ENCODE measurements at regions not wholly inside any gene's neighbourhood (a gene's known extent, or its start where the extent isn't known, plus 50 kb on each side); places are given as distances from the start of the nearest gene placed in this dataset.

DNA sequence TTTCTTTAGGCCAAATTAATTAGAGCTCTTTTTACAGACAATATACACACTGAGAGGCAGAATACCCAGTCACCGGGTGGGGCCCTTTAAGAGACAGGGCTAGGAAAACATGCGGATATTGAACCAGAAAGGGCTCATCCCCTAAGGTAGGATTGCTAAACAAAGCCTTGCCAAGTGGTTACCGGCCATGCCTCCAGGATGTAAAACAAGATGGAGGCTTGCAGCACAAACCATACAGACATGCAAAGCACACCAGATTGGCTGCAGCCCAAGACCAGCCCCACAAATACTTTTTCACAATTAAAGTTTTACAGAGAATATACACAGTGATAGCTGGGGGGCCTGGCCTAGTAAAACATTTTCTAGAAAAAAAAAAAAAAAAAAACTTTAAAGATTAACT is 210.0 kb downstream of the KLHL4 start:
- TF ChIP-seq, protein P1, sequence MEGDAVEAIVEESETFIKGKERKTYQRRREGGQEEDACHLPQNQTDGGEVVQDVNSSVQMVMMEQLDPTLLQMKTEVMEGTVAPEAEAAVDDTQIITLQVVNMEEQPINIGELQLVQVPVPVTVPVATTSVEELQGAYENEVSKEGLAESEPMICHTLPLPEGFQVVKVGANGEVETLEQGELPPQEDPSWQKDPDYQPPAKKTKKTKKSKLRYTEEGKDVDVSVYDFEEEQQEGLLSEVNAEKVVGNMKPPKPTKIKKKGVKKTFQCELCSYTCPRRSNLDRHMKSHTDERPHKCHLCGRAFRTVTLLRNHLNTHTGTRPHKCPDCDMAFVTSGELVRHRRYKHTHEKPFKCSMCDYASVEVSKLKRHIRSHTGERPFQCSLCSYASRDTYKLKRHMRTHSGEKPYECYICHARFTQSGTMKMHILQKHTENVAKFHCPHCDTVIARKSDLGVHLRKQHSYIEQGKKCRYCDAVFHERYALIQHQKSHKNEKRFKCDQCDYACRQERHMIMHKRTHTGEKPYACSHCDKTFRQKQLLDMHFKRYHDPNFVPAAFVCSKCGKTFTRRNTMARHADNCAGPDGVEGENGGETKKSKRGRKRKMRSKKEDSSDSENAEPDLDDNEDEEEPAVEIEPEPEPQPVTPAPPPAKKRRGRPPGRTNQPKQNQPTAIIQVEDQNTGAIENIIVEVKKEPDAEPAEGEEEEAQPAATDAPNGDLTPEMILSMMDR (conservative IDR thresholded peaks at IDR 0.05 in 1 of 2, IDR thresholded peaks at IDR 0.05 in 1 of 2; ENCODE audit: extremely low read depth in 1 of 2, insufficient read depth in 1 of 2, low read depth in 1 of 2, low read length in 2 of 2), result no peak
- no peak for TF ChIP-seq EZH2 (IDR thresholded peaks at IDR 0.05; ENCODE audit: borderline replicate concordance, low read length)
